ENCODE measurements at regions not wholly inside any gene's neighbourhood (a gene's known extent, or its start where the extent isn't known, plus 50 kb on each side); places are given as distances from the start of the nearest gene placed in this dataset.
"Not testable (repeated sequence)": the region's sequence is repeated elsewhere in the genome, so short reads cannot be mapped to it uniquely, and the experiment has no call there.

- no peak for DNase-seq (ENCODE audit: low read depth in 2 of 2)
These were observed 357.3 kb upstream of the NDST4 start for GRCh38 chr4:115470763-115471162.

- not testable (repeated sequence) for DNase-seq (ENCODE audit: low read depth in 2 of 2)
These were observed 345.9 kb upstream of the NDST4 start for GRCh38 chr4:115459301-115459700.

- DNase-seq (ENCODE audit: low read depth in 2 of 2), result no peak
These were observed 342.8 kb upstream of the NDST4 start for GRCh38 chr4:115456231-115456630.

GRCh38 chr4:115454228-115454627, 340.8 kb upstream of the NDST4 start:
- DNase-seq (ENCODE audit: low read depth in 2 of 2), result no peak

- DNase-seq (ENCODE audit: low read depth in 2 of 2), result no peak
These were observed 340.0 kb upstream of the NDST4 start for GRCh38 chr4:115453416-115453815.

- DNase-seq (ENCODE audit: low read depth in 2 of 2), result not testable (repeated sequence)
These were observed 338.8 kb upstream of the NDST4 start for GRCh38 chr4:115452229-115452628.

- no peak for DNase-seq (ENCODE audit: low read depth in 2 of 2)
These were observed 324.3 kb upstream of the NDST4 start for GRCh38 chr4:115437739-115438138.

- DNase-seq (ENCODE audit: low read depth in 2 of 2), result no peak
These were observed 320.1 kb upstream of the NDST4 start for GRCh38 chr4:115433491-115433890.

- DNase-seq (ENCODE audit: low read depth in 2 of 2), result no peak
These were observed 316.6 kb upstream of the NDST4 start for GRCh38 chr4:115430024-115430423.

- DNase-seq (ENCODE audit: low read depth in 2 of 2), result no peak
These were observed 315.0 kb upstream of the NDST4 start for GRCh38 chr4:115428455-115428854.

- no peak for DNase-seq (ENCODE audit: low read depth in 2 of 2)
These were observed 311.4 kb upstream of the NDST4 start for GRCh38 chr4:115424852-115425251.

GRCh38 chr4:115418635-115419396, 305.4 kb upstream of the NDST4 start:
- DNase-seq (ENCODE audit: low read depth in 2 of 2), result no peak

GRCh38 chr4:115396034-115396433, 282.6 kb upstream of the NDST4 start:
- DNase-seq (ENCODE audit: low read depth in 2 of 2), result no peak

- DNase-seq (ENCODE audit: low read depth in 2 of 2), result no peak
These were observed 263.4 kb upstream of the NDST4 start for GRCh38 chr4:115376866-115377265.

GRCh38 chr4:115374621-115375020, 261.2 kb upstream of the NDST4 start:
- no peak for DNase-seq (ENCODE audit: low read depth in 2 of 2)

- no peak for DNase-seq (ENCODE audit: low read depth in 2 of 2)
These were observed 257.1 kb upstream of the NDST4 start for GRCh38 chr4:115370490-115370889.

- DNase-seq (ENCODE audit: low read depth in 2 of 2), result no peak
These were observed 256.6 kb upstream of the NDST4 start for GRCh38 chr4:115370012-115370411.

GRCh38 chr4:115366390-115366789, 253.0 kb upstream of the NDST4 start:
- no peak for DNase-seq (ENCODE audit: low read depth in 2 of 2)

- DNase-seq (ENCODE audit: low read depth in 2 of 2), result no peak
These were observed 251.8 kb upstream of the NDST4 start for GRCh38 chr4:115365185-115365584.

- DNase-seq (ENCODE audit: low read depth in 2 of 2), result no peak
These were observed 248.4 kb upstream of the NDST4 start for GRCh38 chr4:115361781-115362180.

GRCh38 chr4:115360431-115360830, 247.0 kb upstream of the NDST4 start:
- no peak for DNase-seq (ENCODE audit: low read depth in 2 of 2)

- no peak for DNase-seq (ENCODE audit: low read depth in 2 of 2)
These were observed 244.4 kb upstream of the NDST4 start for GRCh38 chr4:115357776-115358175.

- no peak for DNase-seq (ENCODE audit: low read depth in 2 of 2)
These were observed 242.8 kb upstream of the NDST4 start for GRCh38 chr4:115356176-115356575.

GRCh38 chr4:115355329-115355728, 241.9 kb upstream of the NDST4 start:
- no peak for DNase-seq (ENCODE audit: low read depth in 2 of 2)

Data from stimulated activated CD8-positive, alpha-beta memory T cell treated with anti-CD3 and anti-CD28 coated beads, Interleukin-15, amount 100 ng/mL, for 48 hours (primary cell).